GM12874 (cell line): ENCODE measurements at regions not wholly inside any gene's neighbourhood (a gene's known extent, or its start where the extent isn't known, plus 50 kb on each side); places are given as distances from the start of the nearest gene placed in this dataset.

ENCODE experiments used
- CTCF ChIP-seq: IDR thresholded peaks from 2 replicates; pipeline ENCODE4 v1.5.1; 2011; ENCODE audit warnings: low read depth, mild to moderate bottlenecking, control low read depth, low read length, moderate library complexity; ENCODE audit not compliant: insufficient read depth

- TF ChIP-seq CTCF: no peak
Measured at GRCh38 chr6:149224399-149224798, 93.1 kb upstream of the TAB2 start.

GRCh38 chr6:149225370-149225769, 92.1 kb upstream of the TAB2 start:
- no peak for TF ChIP-seq CTCF

- no peak for TF ChIP-seq CTCF
Measured at GRCh38 chr6:149225946-149226345, 91.6 kb upstream of the TAB2 start.

- TF ChIP-seq CTCF: no peak
Measured at GRCh38 chr6:149227796-149228195, 89.7 kb upstream of the TAB2 start.

GRCh38 chr6:149228311-149228955, 89.1 kb upstream of the TAB2 start:
- no peak for TF ChIP-seq CTCF

GRCh38 chr6:149229096-149229495, 88.4 kb upstream of the TAB2 start:
- TF ChIP-seq CTCF: no peak

- no peak for TF ChIP-seq CTCF
Measured at GRCh38 chr6:149230712-149231460, 86.6 kb upstream of the TAB2 start.
